GM18517 (cell line): ENCODE measurements at regions not wholly inside any gene's neighbourhood (a gene's known extent, or its start where the extent isn't known, plus 50 kb on each side); places are given as distances from the start of the nearest gene placed in this dataset.

Experiments used
- ATAC-seq: cut with Tn5 transposase; IDR thresholded peaks from one replicate; pipeline ENCODE4 v1.9.1; 2021; ENCODE audit warnings: mild to moderate bottlenecking, moderate library complexity; ENCODE audit not compliant: unreplicated experiment

GRCh38 chr2:128779301-128780095 is 460.8 kb upstream of the HS6ST1 start:
- no peak for ATAC-seq

- ATAC-seq, result no peak
These were observed 461.9 kb upstream of the HS6ST1 start for GRCh38 chr2:128780434-128781080.

GRCh38 chr2:128781166-128781565 is 462.5 kb upstream of the HS6ST1 start:
- no peak for ATAC-seq

GRCh38 chr2:128781585-128782385 is 463.1 kb upstream of the HS6ST1 start:
- no peak for ATAC-seq

GRCh38 chr2:128782411-128783192 is 463.9 kb upstream of the HS6ST1 start:
- ATAC-seq, result no peak

GRCh38 chr2:128783193-128783671 is 464.6 kb upstream of the HS6ST1 start:
- no peak for ATAC-seq

GRCh38 chr2:128783896-128784295 is 465.2 kb upstream of the HS6ST1 start:
- ATAC-seq, result no peak

GRCh38 chr2:128784626-128785306 is 466.1 kb upstream of the HS6ST1 start:
- no peak for ATAC-seq

GRCh38 chr2:128786316-128786715 is 467.6 kb upstream of the HS6ST1 start:
- ATAC-seq, result no peak

- no peak for ATAC-seq
These were observed 468.2 kb upstream of the HS6ST1 start for GRCh38 chr2:128786741-128787478.

- no peak for ATAC-seq
These were observed 468.9 kb upstream of the HS6ST1 start for GRCh38 chr2:128787616-128788015.

GRCh38 chr2:128788636-128789220 is 470.1 kb upstream of the HS6ST1 start:
- ATAC-seq, result no peak

- ATAC-seq, result no peak
These were observed 470.6 kb upstream of the HS6ST1 start for GRCh38 chr2:128789221-128789620.

- no peak for ATAC-seq
These were observed 471.2 kb upstream of the HS6ST1 start for GRCh38 chr2:128789776-128790455.

GRCh38 chr2:128790541-128791001 is 471.9 kb upstream of the HS6ST1 start:
- ATAC-seq, result no peak

GRCh38 chr2:128791120-128791984 is 472.7 kb upstream of the HS6ST1 start:
- no peak for ATAC-seq

GRCh38 chr2:128791985-128792320 is 473.3 kb upstream of the HS6ST1 start:
- ATAC-seq, result no peak
